ENCODE measurements at regions not wholly inside any gene's neighbourhood (a gene's known extent, or its start where the extent isn't known, plus 50 kb on each side); places are given as distances from the start of the nearest gene placed in this dataset.

DNA sequence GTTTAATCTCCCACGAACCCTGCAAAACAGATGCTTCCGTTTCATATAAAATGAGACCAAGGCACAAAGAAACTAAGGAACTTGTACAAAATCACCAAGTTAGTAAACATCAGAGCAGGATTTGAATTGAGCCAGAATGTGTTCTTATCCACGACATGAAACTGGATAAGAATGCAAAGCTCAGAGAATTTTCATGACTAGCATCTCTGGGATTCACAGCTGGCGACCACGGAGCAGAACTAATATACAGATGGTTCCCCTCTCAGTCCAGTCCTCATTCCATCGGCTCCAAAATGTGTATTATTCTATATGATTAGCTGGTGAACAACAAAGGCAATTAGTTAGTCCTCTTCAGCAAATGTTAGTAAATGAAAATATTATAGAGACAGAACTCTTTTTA, 72.3 kb upstream of the ERG start:
- TF ChIP-seq, protein P1, sequence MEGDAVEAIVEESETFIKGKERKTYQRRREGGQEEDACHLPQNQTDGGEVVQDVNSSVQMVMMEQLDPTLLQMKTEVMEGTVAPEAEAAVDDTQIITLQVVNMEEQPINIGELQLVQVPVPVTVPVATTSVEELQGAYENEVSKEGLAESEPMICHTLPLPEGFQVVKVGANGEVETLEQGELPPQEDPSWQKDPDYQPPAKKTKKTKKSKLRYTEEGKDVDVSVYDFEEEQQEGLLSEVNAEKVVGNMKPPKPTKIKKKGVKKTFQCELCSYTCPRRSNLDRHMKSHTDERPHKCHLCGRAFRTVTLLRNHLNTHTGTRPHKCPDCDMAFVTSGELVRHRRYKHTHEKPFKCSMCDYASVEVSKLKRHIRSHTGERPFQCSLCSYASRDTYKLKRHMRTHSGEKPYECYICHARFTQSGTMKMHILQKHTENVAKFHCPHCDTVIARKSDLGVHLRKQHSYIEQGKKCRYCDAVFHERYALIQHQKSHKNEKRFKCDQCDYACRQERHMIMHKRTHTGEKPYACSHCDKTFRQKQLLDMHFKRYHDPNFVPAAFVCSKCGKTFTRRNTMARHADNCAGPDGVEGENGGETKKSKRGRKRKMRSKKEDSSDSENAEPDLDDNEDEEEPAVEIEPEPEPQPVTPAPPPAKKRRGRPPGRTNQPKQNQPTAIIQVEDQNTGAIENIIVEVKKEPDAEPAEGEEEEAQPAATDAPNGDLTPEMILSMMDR (IDR thresholded peaks at IDR 0.05; ENCODE audit: low read depth, low read length) = no peak
- TF ChIP-seq, protein P2, sequence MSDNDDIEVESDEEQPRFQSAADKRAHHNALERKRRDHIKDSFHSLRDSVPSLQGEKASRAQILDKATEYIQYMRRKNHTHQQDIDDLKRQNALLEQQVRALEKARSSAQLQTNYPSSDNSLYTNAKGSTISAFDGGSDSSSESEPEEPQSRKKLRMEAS (IDR thresholded peaks at IDR 0.05; ENCODE audit: low read depth, low read length) = no peak
